ENCODE measurements at regions not wholly inside any gene's neighbourhood (a gene's known extent, or its start where the extent isn't known, plus 50 kb on each side); places are given as distances from the start of the nearest gene placed in this dataset.

DNA sequence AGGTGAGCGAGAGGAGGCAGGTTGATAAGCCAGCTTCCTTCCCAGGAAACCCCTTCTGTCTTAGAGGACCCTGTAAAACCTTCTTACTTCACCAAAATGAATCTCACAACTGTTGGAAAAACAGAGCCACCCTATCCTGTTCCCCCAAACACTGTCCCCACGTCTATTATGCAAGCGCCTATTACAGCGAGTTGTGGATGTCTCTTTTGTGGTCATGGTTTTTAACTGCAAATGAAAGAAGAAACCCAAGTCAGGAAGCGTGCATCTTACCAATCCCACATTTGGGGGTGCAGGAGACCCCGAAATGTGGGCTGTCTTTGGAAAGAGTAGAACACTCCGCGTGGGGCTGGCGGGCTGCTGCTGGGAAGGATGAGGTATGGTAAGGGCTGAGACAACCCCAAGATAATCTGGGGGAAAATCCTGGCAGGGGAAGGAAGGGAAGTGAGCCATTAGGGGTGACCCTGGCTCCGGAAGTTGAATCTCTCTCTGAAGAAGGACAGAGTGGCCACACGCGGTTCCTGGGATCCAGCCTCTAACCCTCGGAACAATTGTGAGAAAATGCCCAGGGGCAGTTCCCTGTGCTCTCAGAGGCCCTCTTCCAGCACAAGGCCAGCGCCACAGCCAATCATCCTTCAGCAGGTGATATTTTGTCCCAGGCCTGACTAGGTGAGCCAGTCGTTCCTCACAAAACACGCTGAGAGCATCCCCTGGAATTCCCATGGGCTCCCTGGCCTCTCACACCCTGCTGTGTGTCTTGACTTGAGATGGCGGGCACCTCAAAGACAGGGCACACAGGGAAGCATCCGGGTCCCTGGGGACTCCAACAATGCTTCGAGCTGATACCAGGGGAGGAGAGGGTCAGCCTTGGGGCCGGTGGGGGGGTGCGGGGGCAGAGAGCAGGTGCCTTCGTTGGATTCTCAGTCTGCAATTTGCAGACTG lies 168.5 kb upstream of the IRF2BP2 start:
- Histone ChIP-seq H3K9ac (peak overlapping the region in 8 of 11 experiments; percentile 1 to 54 (median 26); a peak in 14 of 22 replicates), H3K27me3 (peaks cover 22 to 69% (median 34%) of the 10 kb centered on the region in 11 experiments; a peak in 19 of 22 replicates), H3K4me1 (peaks cover 38 to 61% (median 57%) of the 10 kb centered on the region in 10 experiments), H3K4me2 (peak overlapping the region; percentile 14 to 64 (median 43)), H4K20me1 (no peaks in the 10 kb centered on the region), H3K4me3 (no peak overlapping the region), H3K27ac (peak overlapping the region in 10 of 11 experiments; percentile 11 to 97 (median 92); a peak in 20 of 22 replicates), H3K9me3 (replicated peaks in 1 of 11) (peaks cover 7 to 30% (median 14%) of the 10 kb centered on the region in 11 experiments; a peak in 19 of 22 replicates), H3K36me3 (no peaks in the 10 kb centered on the region)
- TF ChIP-seq Cebpa-rat (IDR thresholded peaks at IDR 0.05) = peak in 6 of 11 experiments; percentile 49 to 81 (median 54); a peak in 8 of 22 replicates

DNA sequence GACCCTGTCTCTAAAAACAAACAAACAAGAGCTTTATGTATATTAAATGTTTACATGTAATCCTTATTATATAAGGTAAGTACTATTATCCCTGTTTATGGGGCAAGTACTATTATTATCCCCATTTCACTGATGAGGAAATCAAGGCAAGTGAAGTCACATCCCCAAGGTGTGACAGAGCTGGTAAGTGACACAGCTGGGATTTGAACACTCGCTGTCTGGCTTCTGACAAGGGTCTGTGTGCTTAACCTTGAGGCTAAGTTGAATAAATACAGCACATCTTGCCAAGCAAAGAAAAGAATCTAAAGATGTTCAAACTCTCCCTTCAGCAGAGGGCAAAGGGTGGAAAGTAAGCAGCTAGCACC lies 167.9 kb upstream of the IRF2BP2 start:
- Histone ChIP-seq H3K4me2 (peak overlapping the region; percentile 14 to 64 (median 43)), H3K4me1 (peaks cover 41 to 65% (median 62%) of the 10 kb centered on the region in 10 experiments), H3K9ac (peak overlapping the region in 8 of 11 experiments; percentile 1 to 54 (median 26); a peak in 14 of 22 replicates), H3K36me3 (no peaks in the 10 kb centered on the region), H3K4me3 (no peak overlapping the region), H4K20me1 (no peaks in the 10 kb centered on the region), H3K9me3 (replicated peaks in 1 of 11) (peaks cover 7 to 31% (median 14%) of the 10 kb centered on the region in 11 experiments; a peak in 19 of 22 replicates), H3K27me3 (peaks cover 22 to 65% (median 34%) of the 10 kb centered on the region in 11 experiments; a peak in 19 of 22 replicates), H3K27ac (peak overlapping the region in 10 of 11 experiments; percentile 11 to 97 (median 92); a peak in 20 of 22 replicates)
- no peak for TF ChIP-seq Cebpa-rat (IDR thresholded peaks at IDR 0.05)

DNA sequence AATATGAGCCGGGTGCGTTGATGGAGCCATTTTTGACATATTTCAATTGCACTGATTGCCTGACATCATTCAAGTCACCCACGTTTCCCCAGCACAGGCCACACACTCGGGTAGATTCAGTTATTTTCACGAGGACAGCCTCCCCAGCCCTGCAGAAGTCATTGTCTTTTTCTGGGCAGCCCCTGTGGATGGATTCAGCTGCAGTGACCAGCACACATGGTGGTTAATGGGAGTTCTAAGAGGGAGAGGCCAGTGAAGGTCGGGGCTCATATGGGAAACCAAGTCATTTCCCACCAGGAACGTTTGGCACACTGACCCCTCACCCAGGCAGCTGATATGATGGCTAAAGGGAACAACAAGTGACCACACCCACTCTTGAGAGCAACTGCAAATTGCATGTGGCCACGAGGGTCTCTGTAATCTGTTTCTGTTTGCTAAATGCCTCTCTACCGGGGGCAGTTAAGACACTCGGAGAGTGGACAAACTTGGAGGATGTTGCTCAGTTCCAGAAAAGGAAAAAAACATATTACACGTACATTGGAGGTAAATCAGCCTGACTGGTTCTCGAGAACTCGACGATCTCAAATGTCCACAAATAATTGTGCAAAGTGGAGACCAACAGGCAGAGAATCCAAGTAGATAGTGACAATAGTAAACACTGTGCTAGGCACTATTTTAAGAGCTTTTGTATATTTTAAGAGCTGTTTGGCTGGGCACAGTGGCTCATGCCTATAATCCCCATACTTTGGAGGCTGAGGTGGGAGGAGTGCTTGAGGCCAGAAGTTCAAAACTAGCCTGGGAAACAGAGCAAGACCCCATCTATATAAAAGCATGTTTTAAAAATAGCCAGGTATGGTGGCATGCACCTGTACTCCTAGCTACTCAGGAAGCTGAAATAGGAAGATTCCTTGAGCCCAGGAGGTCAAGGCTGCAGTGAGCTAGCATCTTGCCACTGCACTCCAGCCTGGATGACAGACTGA lies 167.2 kb upstream of the IRF2BP2 start:
- Histone ChIP-seq H3K9ac (peak overlapping the region in 4 of 11 experiments; percentile 1 to 82 (median 42); a peak in 6 of 22 replicates), H3K27me3 (peaks cover 22 to 59% (median 34%) of the 10 kb centered on the region in 11 experiments; a peak in 19 of 22 replicates), H3K4me2 (peak overlapping the region in 9 of 11 experiments; percentile 37 to 64 (median 48); a peak in 15 of 22 replicates)

DNA sequence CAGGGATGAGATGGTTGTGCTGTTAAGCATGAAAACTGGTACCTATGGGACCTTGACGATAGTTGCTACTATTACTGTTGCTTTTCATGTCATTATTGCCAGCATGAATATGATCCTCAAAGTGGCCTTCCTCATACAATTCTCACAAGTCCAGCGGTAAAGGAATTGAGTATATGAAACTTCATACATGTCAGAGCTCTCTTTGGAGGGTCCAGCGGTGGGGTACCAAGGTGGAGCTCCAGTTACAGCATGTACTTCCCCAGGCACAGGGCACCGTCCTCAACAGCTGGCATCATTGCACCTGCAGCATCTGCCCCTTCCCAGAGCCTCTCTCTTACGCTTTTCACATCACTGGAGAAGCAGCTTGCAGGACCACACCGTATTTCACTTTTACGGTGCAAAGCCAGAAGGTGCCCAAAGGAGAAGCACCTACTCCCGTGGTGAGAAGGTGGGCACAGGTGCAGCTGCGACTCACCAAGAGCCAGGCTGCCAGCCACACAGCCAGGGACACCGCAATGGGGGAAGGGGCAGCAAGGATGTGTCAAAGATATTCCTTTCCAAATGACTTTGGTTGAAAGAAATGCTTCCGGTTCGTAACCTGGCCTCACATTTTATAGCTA lies 166.4 kb upstream of the IRF2BP2 start:
- Histone ChIP-seq H3K27me3 (peaks cover 22 to 51% (median 34%) of the 10 kb centered on the region in 11 experiments; a peak in 19 of 22 replicates), H3K27ac (peak overlapping the region; percentile 11 to 98 (median 93); a peak in 21 of 22 replicates), H3K4me2 (peak overlapping the region in 7 of 11 experiments; percentile 52 to 86 (median 64); a peak in 10 of 22 replicates), H3K9ac (peak overlapping the region in 9 of 11 experiments; percentile 8 to 86 (median 77); a peak in 13 of 22 replicates), H3K36me3 (no peaks in the 10 kb centered on the region), H4K20me1 (no peaks in the 10 kb centered on the region), H3K4me1 (peaks cover 50 to 78% (median 71%) of the 10 kb centered on the region in 10 experiments), H3K9me3 (replicated peaks in 1 of 11) (peaks cover 7 to 31% (median 14%) of the 10 kb centered on the region in 11 experiments; a peak in 19 of 22 replicates), H3K4me3 (no peak overlapping the region)
- TF ChIP-seq Cebpa-rat (IDR thresholded peaks at IDR 0.05) = no peak

More for the DNA sequence above, 167.2 kb upstream of the IRF2BP2 start:
- no peaks in the 10 kb centered on the region for H3K36me3 ChIP-seq
- H3K27ac ChIP-seq = peak overlapping the region in 9 of 11 experiments; percentile 92 to 98 (median 93); a peak in 17 of 22 replicates
- TF ChIP-seq Cebpa-rat (IDR thresholded peaks at IDR 0.05) = 0 out of 22 replicates have a peak, but pooled peaks of 2 of the 11 experiments have one; percentile 2 to 9
- no peaks in the 10 kb centered on the region for H4K20me1 ChIP-seq
- H3K9me3 ChIP-seq (replicated peaks in 1 of 11) = peaks cover 7 to 31% (median 14%) of the 10 kb centered on the region in 11 experiments; a peak in 19 of 22 replicates
- H3K4me3 ChIP-seq = no peak overlapping the region
- peaks cover 42 to 70% (median 63%) of the 10 kb centered on the region in 10 experiments for H3K4me1 ChIP-seq

DNA sequence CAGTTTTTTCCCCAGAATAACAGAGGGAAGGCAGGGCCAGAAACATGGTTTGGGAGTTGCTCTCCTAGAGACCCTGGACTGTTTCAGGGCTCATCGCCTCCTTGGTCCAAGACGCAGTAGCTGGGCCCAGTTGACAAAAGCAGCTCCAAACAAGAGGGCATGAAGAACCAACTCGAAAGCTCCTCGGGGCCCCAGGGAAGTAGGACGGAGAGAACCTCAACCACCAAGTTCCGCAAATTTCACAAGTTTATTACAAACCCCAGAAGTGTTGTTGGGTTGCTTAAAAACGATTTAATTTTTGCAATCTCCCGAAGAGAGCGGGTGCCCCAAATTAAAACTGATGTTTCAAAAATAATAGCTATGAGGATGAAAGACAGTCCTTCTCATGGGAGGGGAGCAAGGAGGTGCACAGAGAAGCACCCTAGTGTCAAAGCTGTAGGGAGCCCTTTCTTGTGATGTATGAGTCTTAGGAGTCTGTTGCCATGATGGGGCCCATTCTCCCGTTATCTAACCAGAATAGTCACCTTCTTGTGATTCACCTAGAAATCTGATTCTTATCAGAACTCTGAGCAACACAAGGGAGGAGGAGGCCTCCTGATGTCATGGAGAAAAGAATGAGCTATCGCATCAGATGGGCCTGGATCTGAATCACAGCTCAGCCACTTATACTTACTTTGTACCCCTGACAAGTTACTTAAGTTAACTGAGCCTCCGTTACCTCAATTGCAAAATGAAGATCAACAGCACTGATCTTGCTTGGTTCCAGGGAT lies 165.7 kb upstream of the IRF2BP2 start:
- H4K20me1 ChIP-seq = no peaks in the 10 kb centered on the region
- H3K36me3 ChIP-seq = no peaks in the 10 kb centered on the region
- peak overlapping the region in 10 of 11 experiments; percentile 18 to 86 (median 76); a peak in 18 of 22 replicates for H3K9ac ChIP-seq
- peaks cover 57 to 85% (median 78%) of the 10 kb centered on the region in 10 experiments for H3K4me1 ChIP-seq
- H3K9me3 ChIP-seq (replicated peaks in 1 of 11) = peaks cover 7 to 31% (median 14%) of the 10 kb centered on the region in 11 experiments; a peak in 19 of 22 replicates
- peak; percentile 20 to 87 (median 63); a peak in 15 of 22 replicates for TF ChIP-seq Cebpa-rat (IDR thresholded peaks at IDR 0.05)
- H3K27ac ChIP-seq = peak overlapping the region; percentile 25 to 98 (median 93); a peak in 21 of 22 replicates
- peaks cover 22 to 44% (median 31%) of the 10 kb centered on the region in 11 experiments; a peak in 19 of 22 replicates for H3K27me3 ChIP-seq
- H3K4me2 ChIP-seq = peak overlapping the region; percentile 48 to 86 (median 57)
- no peak overlapping the region for H3K4me3 ChIP-seq

DNA sequence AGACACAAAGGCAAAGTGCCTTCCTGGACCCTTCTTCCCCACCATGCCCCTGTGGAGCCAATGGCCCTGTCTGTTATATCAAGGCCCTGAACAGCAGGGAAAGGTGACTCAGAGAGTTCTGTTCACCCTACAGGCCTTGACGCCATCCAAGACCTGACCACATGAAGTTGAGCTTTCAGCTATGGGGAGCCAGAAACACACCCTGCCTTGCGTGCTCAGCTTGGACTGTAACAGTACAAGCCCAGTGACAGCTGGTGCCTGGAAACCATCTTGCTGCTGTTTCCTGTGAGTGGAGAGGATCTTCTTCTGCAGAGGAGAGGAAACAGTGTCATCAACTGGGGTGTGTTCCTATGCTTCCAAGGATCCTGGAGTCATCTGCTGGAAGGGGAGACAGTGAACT lies 165.0 kb upstream of the IRF2BP2 start:
- Histone ChIP-seq H4K20me1 (no peaks in the 10 kb centered on the region), H3K4me2 (peak overlapping the region; percentile 48 to 86 (median 57)), H3K4me3 (no peak overlapping the region), H3K9ac (peak overlapping the region in 10 of 11 experiments; percentile 18 to 86 (median 76); a peak in 18 of 22 replicates), H3K27ac (peak overlapping the region; percentile 25 to 98 (median 93); a peak in 21 of 22 replicates), H3K27me3 (peaks cover 22 to 37% (median 28%) of the 10 kb centered on the region in 11 experiments; a peak in 19 of 22 replicates), H3K36me3 (no peaks in the 10 kb centered on the region), H3K4me1 (peaks cover 64 to 91% (median 85%) of the 10 kb centered on the region in 10 experiments), H3K9me3 (replicated peaks in 1 of 11) (peaks cover 7 to 31% (median 12%) of the 10 kb centered on the region in 11 experiments; a peak in 19 of 22 replicates)
- TF ChIP-seq Cebpa-rat (IDR thresholded peaks at IDR 0.05) = no peak; a peak in 1 of 22 replicates
